Endothelial cell of umbilical vein (primary cell): ENCODE measurements at regions not wholly inside any gene's neighbourhood (a gene's known extent, or its start where the extent isn't known, plus 50 kb on each side); places are given as distances from the start of the nearest gene placed in this dataset.

Experiments
- BruUV-seq: library from RNA; stranded (reverse); fragments of 400-500 nt; replicated peaks from 2 replicates; lab custom pipeline; 2021; lab: Mats Ljungman, UMichigan
- CTCF ChIA-PET: fragments of 300-600, 350-600 bp; sonication (Branson Sonifier 250); formaldehyde crosslinking; loops from one replicate; lab custom pipeline; 2021; ENCODE audit warnings: antibody characterized with exemption, inconsistent platforms; lab: Charles Lee
- POLR2A ChIA-PET: fragments of 300-600, 350-600 bp; sonication (Branson Sonifier 250); formaldehyde crosslinking; loops from one replicate; lab custom pipeline; 2021; ENCODE audit warnings: antibody characterized with exemption, inconsistent platforms; lab: Charles Lee
- DNase-seq: peaks from one replicate; pipeline ENCODE4 v3.0.0-alpha.2; 2011; ENCODE audit warnings: low read depth, low spot score
- FAIRE-seq: peaks from 2 replicates; lab custom pipeline; 2011; peaks lifted over from hg19 to GRCh38; lab: Jason Lieb, UNC
- H2AFZ ChIP-seq: 2 replicates; pipeline ENCODE4 v1.6.0; 2012; ENCODE audit warnings: low read depth, low read length, control low read depth, inconsistent platforms
- H3K27ac ChIP-seq: 2 replicates; pipeline ENCODE4 v1.5.1; 2011; ENCODE audit warnings: low read depth, mild to moderate bottlenecking, control low read depth, low read length, moderate library complexity; ENCODE audit not compliant: insufficient read depth
- H3K27me3 ChIP-seq, 2 experiments: 2 replicates each; pipeline versions ENCODE4 v1.6.0 to v1.6.1; 2011; ENCODE audit warnings: low read length in 2 of 2, mixed read lengths in 1 of 2; ENCODE audit not compliant: control insufficient read depth in 2 of 2, insufficient read depth in 2 of 2
- H3K36me3 ChIP-seq, 2 experiments: 2 replicates in 1 of 2; 3 replicates in 1 of 2; pipeline ENCODE4 v1.5.1; 2011; ENCODE audit warnings: low read length in 2 of 2, mild to moderate bottlenecking in 1 of 2, moderate library complexity in 1 of 2; ENCODE audit not compliant: control insufficient read depth in 2 of 2, insufficient read depth in 2 of 2; ENCODE audit errors: extremely low read depth in 1 of 2
- H3K4me1 ChIP-seq: 3 replicates; pipeline ENCODE4 v1.5.1; 2011; ENCODE audit warnings: mild to moderate bottlenecking, low read length; ENCODE audit not compliant: control insufficient read depth, insufficient read depth; ENCODE audit errors: extremely low read depth
- H3K4me2 ChIP-seq: 2 replicates; pipeline ENCODE4 v1.6.1; 2011; ENCODE audit warnings: low read length, control low read depth, mixed read lengths; ENCODE audit not compliant: insufficient read depth
- H3K4me3 ChIP-seq, 3 experiments: fragments of 200-600 bp in 1 of 3; sonication (generic), shearing (Covaris generic) in 1 of 3; replicated peaks in 1 of 3; 2 replicates each; pipeline ENCODE4 v1.5.1; 2011 to 2016; ENCODE audit warnings: control low read depth in 3 of 3, low read length in 3 of 3, mild to moderate bottlenecking in 2 of 3, inconsistent platforms in 1 of 3, low read depth in 1 of 3, moderate library complexity in 1 of 3; ENCODE audit not compliant: insufficient read depth in 1 of 3
- H3K79me2 ChIP-seq: 2 replicates; pipeline ENCODE4 v1.6.0; 2012; ENCODE audit warnings: low read length, inconsistent platforms; ENCODE audit not compliant: control insufficient read depth, insufficient read depth
- H3K9ac ChIP-seq: replicated peaks from 2 replicates; pipeline ENCODE3; 2011; ENCODE audit warnings: low read length, control low read depth; ENCODE audit not compliant: insufficient read depth; ENCODE audit errors: extremely low read depth
- H3K9me1 ChIP-seq: replicated peaks from 3 replicates; pipeline ENCODE4 v1.6.0; 2011; ENCODE audit warnings: mild to moderate bottlenecking, low read length; ENCODE audit not compliant: control insufficient read depth, insufficient read depth; ENCODE audit errors: extremely low read depth
- H3K9me3 ChIP-seq: replicated peaks from 2 replicates; pipeline ENCODE4 v1.5.1; 2012; ENCODE audit warnings: low read length, inconsistent platforms; ENCODE audit not compliant: control insufficient read depth, insufficient read depth
- H4K20me1 ChIP-seq: replicated peaks from 2 replicates; pipeline ENCODE3; 2011; ENCODE audit warnings: mild to moderate bottlenecking, low read length; ENCODE audit not compliant: control insufficient read depth, insufficient read depth; ENCODE audit errors: extremely low read depth
- CTCF ChIP-seq, 2 donors: IDR thresholded peaks; 1 replicate in 1 of 2; 2 replicates in 1 of 2; pipeline ENCODE4 v1.5.1; 2011; ENCODE audit warnings: low read length in 2 of 2, mild to moderate bottlenecking in 2 of 2, moderate library complexity in 2 of 2, control low read depth in 1 of 2, inconsistent platforms in 1 of 2, low read depth in 1 of 2; ENCODE audit not compliant: insufficient read depth in 1 of 2; ENCODE audit errors: extremely low read depth in 1 of 2
- EZH2 ChIP-seq: IDR thresholded peaks from 2 replicates; pipeline ENCODE4 v1.6.1; 2012; ENCODE audit warnings: borderline replicate concordance, low read depth, mild to moderate bottlenecking, moderate library complexity, low read length, inconsistent platforms; ENCODE audit not compliant: severe bottlenecking
- FOS ChIP-seq: IDR thresholded peaks from 2 replicates; pipeline ENCODE4 v1.6.1; 2011; ENCODE audit warnings: mild to moderate bottlenecking, low read length, moderate library complexity, borderline replicate concordance; ENCODE audit not compliant: insufficient read depth
- GATA2 ChIP-seq: IDR thresholded peaks from 2 replicates; pipeline ENCODE4 v1.7.0; 2011; ENCODE audit warnings: low read depth, mild to moderate bottlenecking, moderate library complexity, mixed read lengths, low read length; ENCODE audit not compliant: insufficient read length, insufficient read depth
- JUN ChIP-seq: IDR thresholded peaks from 2 replicates; pipeline ENCODE4 v1.6.1; 2011; ENCODE audit warnings: borderline replicate concordance, low read depth; ENCODE audit not compliant: insufficient read length, insufficient read depth
- MAX ChIP-seq: IDR thresholded peaks from 2 replicates; pipeline ENCODE4 v1.6.1; 2011; ENCODE audit not compliant: insufficient read depth, insufficient read length
- MYC ChIP-seq: IDR thresholded peaks from one replicate; pipeline ENCODE4 v1.6.1; 2011; ENCODE audit warnings: mild to moderate bottlenecking, low read depth, low read length
- POLR2A ChIP-seq: IDR thresholded peaks from 2 replicates; pipeline ENCODE4 v1.6.1; 2012; ENCODE audit warnings: low read depth, mild to moderate bottlenecking, control low read depth, low read length
- POLR2AphosphoS5 ChIP-seq: IDR thresholded peaks from 2 replicates; pipeline ENCODE4 v1.6.1; 2012; ENCODE audit warnings: low read depth, mild to moderate bottlenecking, control low read depth, low read length, moderate library complexity; ENCODE audit not compliant: insufficient read depth
- dilution Hi-C: fragments of 300-500 bp; cut with MboI; formaldehyde crosslinking; loops from one replicate; pipeline ENCODE4 v1.15.0; 2019; ENCODE audit warnings: low sequenced_read_pairs; ENCODE audit not compliant: extremely low pct_ligation_motif_present
- intact Hi-C: fragments of 100-400 bp; cut with micrococcal nuclease; formaldehyde crosslinking; loops from one replicate; pipeline ENCODE4 v1.10.0; 2022

- no peak overlapping the region for H3K27ac ChIP-seq
- no peak for TF ChIP-seq FOS
- no peak for TF ChIP-seq POLR2A
- no peak for TF ChIP-seq MYC
- TF ChIP-seq POLR2AphosphoS5, result no peak
- TF ChIP-seq JUN, result no peak
- no peak for TF ChIP-seq EZH2
- no peak for TF ChIP-seq GATA2
- no peaks in the 10 kb centered on the region for H3K79me2 ChIP-seq
- H3K4me3 ChIP-seq, result no peak overlapping the region
- DNase-seq, result no peak
- no peak overlapping the region for H3K4me2 ChIP-seq
- no peaks in the 10 kb centered on the region for H4K20me1 ChIP-seq
- no peak overlapping the region for H3K9ac ChIP-seq
- no peaks in the 10 kb centered on the region for H3K9me1 ChIP-seq
- dilution Hi-C loops, result no loop called here
- H3K27me3 ChIP-seq, result no peaks in the 10 kb centered on the region
- H3K36me3 ChIP-seq, result no peaks in the 10 kb centered on the region
- FAIRE-seq, result no peak
- POLR2A ChIA-PET, result no interaction called here
- peaks cover 10% of the 10 kb centered on the region for H3K4me1 ChIP-seq
- CTCF ChIA-PET, result interaction anchor here (0.8 to 1.5 kb wide), 2 partner anchors 10 to 74 kb away, joined by 3 read pairs; no protein-coding TSS in a partner anchor
- no peak overlapping the region for H2AFZ ChIP-seq
- BruUV-seq, result no TSS peak
- intact Hi-C loops, result no loop called here
- H3K9me3 ChIP-seq, result no peaks in the 10 kb centered on the region
Observed at GRCh38 chr13:31053091-31053490, 108.6 kb downstream of the HSPH1 start.

GRCh38 chr13:31052478-31052877 is 109.2 kb downstream of the HSPH1 start:
- FAIRE-seq, result no peak

More at GRCh38 chr13:31052478-31052877, 109.2 kb downstream of the HSPH1 start:
- no peak for DNase-seq
- intact Hi-C loops, result no loop called here
- no peak overlapping the region for H2AFZ ChIP-seq
- no peak overlapping the region for H3K4me2 ChIP-seq
- BruUV-seq, result no TSS peak
- no peak overlapping the region for H3K9ac ChIP-seq
- no peaks in the 10 kb centered on the region for H3K79me2 ChIP-seq
- H3K4me1 ChIP-seq, result peaks cover 14% of the 10 kb centered on the region
- H4K20me1 ChIP-seq, result no peaks in the 10 kb centered on the region
- H3K4me3 ChIP-seq, result no peak overlapping the region
- no peaks in the 10 kb centered on the region for H3K9me1 ChIP-seq
- POLR2A ChIA-PET, result no interaction called here
- TF ChIP-seq MAX, result no peak
- TF ChIP-seq POLR2AphosphoS5, result no peak
- TF ChIP-seq POLR2A, result no peak
- no peak for TF ChIP-seq MYC
- no peak for TF ChIP-seq EZH2
- TF ChIP-seq FOS, result no peak
- TF ChIP-seq GATA2, result no peak
- TF ChIP-seq JUN, result no peak
- TF ChIP-seq CTCF (IDR thresholded peaks at IDR 0.05; ENCODE audit: extremely low read depth in 1 of 2, insufficient read depth in 1 of 2, low read depth in 1 of 2, low read length in 2 of 2), result no peak
- CTCF ChIA-PET, result interaction anchor here (0.5 to 1.5 kb wide), 3 partner anchors 54 to 643 kb away, joined by 3 read pairs; no protein-coding TSS in a partner anchor
- H3K9me3 ChIP-seq, result no peaks in the 10 kb centered on the region
- H3K27me3 ChIP-seq, result no peaks in the 10 kb centered on the region
- H3K27ac ChIP-seq, result no peak overlapping the region
- no peaks in the 10 kb centered on the region for H3K36me3 ChIP-seq
- dilution Hi-C loops, result no loop called here
